H9 (cell line): ENCODE measurements at regions not wholly inside any gene's neighbourhood (a gene's known extent, or its start where the extent isn't known, plus 50 kb on each side); places are given as distances from the start of the nearest gene placed in this dataset.
"Not testable (repeated sequence)": the region's sequence is repeated elsewhere in the genome, so short reads cannot be mapped to it uniquely, and the experiment has no call there.

ENCODE experiments used
- DNase-seq: peaks from one replicate; pipeline ENCODE4 v3.0.0-alpha.2; 2017
- H2AFZ ChIP-seq: one replicate; pipeline ENCODE4 v1.6.1; 2013; ENCODE audit warnings: mild to moderate bottlenecking, low read length, control low read depth, moderate library complexity
- H2AK5ac ChIP-seq: 2 replicates; pipeline ENCODE4 v1.6.1; 2013; ENCODE audit warnings: low read length, control low read depth, mixed read lengths; ENCODE audit not compliant: insufficient read length
- H2BK120ac ChIP-seq: one replicate; pipeline ENCODE4 v1.6.1; 2013; ENCODE audit warnings: low read depth, mild to moderate bottlenecking, low read length, control low read depth, inconsistent platforms; ENCODE audit not compliant: poor library complexity, severe bottlenecking
- H2BK12ac ChIP-seq: 2 replicates; pipeline ENCODE4 v1.6.1; 2013; ENCODE audit warnings: low read length, control low read depth, mixed read lengths, low read depth; ENCODE audit not compliant: insufficient read length
- H2BK15ac ChIP-seq: 2 replicates; pipeline ENCODE4 v1.6.1; 2013; ENCODE audit warnings: low read depth, low read length, control low read depth
- H2BK20ac ChIP-seq: one replicate; pipeline ENCODE4 v1.6.1; 2013; ENCODE audit warnings: low read depth, mild to moderate bottlenecking, low read length, control low read depth, inconsistent platforms; ENCODE audit not compliant: poor library complexity, severe bottlenecking
- H2BK5ac ChIP-seq: 2 replicates; pipeline ENCODE4 v1.6.1; 2013; ENCODE audit warnings: low read length, control low read depth, mixed read lengths; ENCODE audit not compliant: insufficient read length
- H3K14ac ChIP-seq: 2 replicates; pipeline ENCODE4 v1.6.1; 2013; ENCODE audit warnings: low read length, control low read depth; ENCODE audit not compliant: insufficient read depth
- H3K18ac ChIP-seq: 2 replicates; pipeline ENCODE4 v1.6.1; 2013; ENCODE audit warnings: low read depth, mild to moderate bottlenecking, mixed read lengths, low read length, control low read depth; ENCODE audit not compliant: insufficient read length
- H3K23ac ChIP-seq: 2 replicates; pipeline ENCODE4 v1.6.1; 2013; ENCODE audit warnings: low read length, control low read depth, mixed read lengths, low read depth; ENCODE audit not compliant: insufficient read length
- H3K23me2 ChIP-seq: 2 replicates; pipeline ENCODE4 v1.6.1; 2013; ENCODE audit warnings: low read depth, mild to moderate bottlenecking, mixed read lengths, low read length, control low read depth; ENCODE audit not compliant: insufficient read length, poor library complexity, severe bottlenecking
- H3K27ac ChIP-seq: 2 replicates; pipeline ENCODE4 v1.5.1; 2013; ENCODE audit warnings: low read length, control low read depth, mixed read lengths, low read depth; ENCODE audit not compliant: insufficient read length
- H3K27me3 ChIP-seq: 2 replicates; pipeline ENCODE4 v1.6.1; 2013; ENCODE audit warnings: low read length, control low read depth, inconsistent platforms; ENCODE audit not compliant: insufficient read depth
- H3K4ac ChIP-seq: 2 replicates; pipeline ENCODE4 v1.6.1; 2013; ENCODE audit warnings: low read depth, mild to moderate bottlenecking, control low read depth, inconsistent platforms, low read length, moderate library complexity
- H3K4me1 ChIP-seq: 2 replicates; pipeline ENCODE4 v1.6.1; 2013; ENCODE audit warnings: low read length, control low read depth, inconsistent platforms; ENCODE audit not compliant: insufficient read depth
- H3K4me2 ChIP-seq: 2 replicates; pipeline ENCODE4 v1.6.1; 2013; ENCODE audit warnings: low read length, control low read depth, mixed read lengths; ENCODE audit not compliant: insufficient read length, insufficient read depth
- H3K56ac ChIP-seq: 2 replicates; pipeline ENCODE4 v1.6.1; 2013; ENCODE audit warnings: low read depth, mild to moderate bottlenecking, mixed read lengths, low read length, control low read depth; ENCODE audit not compliant: insufficient read length
- H3K79me1 ChIP-seq: 2 replicates; pipeline ENCODE4 v1.6.1; 2013; ENCODE audit warnings: low read depth, mild to moderate bottlenecking, moderate library complexity, low read length, control low read depth, inconsistent platforms; ENCODE audit not compliant: insufficient read depth, poor library complexity, severe bottlenecking
- H3K79me2 ChIP-seq: 2 replicates; pipeline ENCODE4 v1.6.1; 2013; ENCODE audit warnings: low read length, control low read depth, inconsistent platforms; ENCODE audit not compliant: insufficient read depth
- H3K9ac ChIP-seq: 2 replicates; pipeline ENCODE4 v1.6.1; 2013; ENCODE audit warnings: low read length, control low read depth, mixed read lengths; ENCODE audit not compliant: insufficient read length; ENCODE audit errors: extremely low read depth
- H3K9me3 ChIP-seq: one replicate; pipeline ENCODE4 v1.6.1; 2013; ENCODE audit warnings: low read depth, low read length, inconsistent platforms; ENCODE audit not compliant: control insufficient read depth
- H3T11ph ChIP-seq: one replicate; pipeline ENCODE4 v1.6.1; 2013; ENCODE audit warnings: mild to moderate bottlenecking, low read length, control low read depth, inconsistent platforms
- H4K20me1 ChIP-seq: one replicate; pipeline ENCODE4 v1.6.1; 2013; ENCODE audit not compliant: control insufficient read depth, insufficient read length, insufficient read depth
- H4K5ac ChIP-seq: 2 replicates; pipeline ENCODE4 v1.6.1; 2013; ENCODE audit warnings: low read depth, mild to moderate bottlenecking, mixed read lengths, low read length, control low read depth; ENCODE audit not compliant: insufficient read length
- H4K8ac ChIP-seq: replicated peaks from 2 replicates; pipeline ENCODE4 v1.6.1; 2013; ENCODE audit warnings: low read length, control low read depth, mixed read lengths, low read depth; ENCODE audit not compliant: insufficient read length
- H4K91ac ChIP-seq: 2 replicates; pipeline ENCODE4 v1.6.1; 2013; ENCODE audit warnings: low read depth, mild to moderate bottlenecking, moderate library complexity, mixed read lengths, low read length, control low read depth; ENCODE audit not compliant: insufficient read length
- H3K27ac Mint-ChIP-seq, 3 experiments: 2 replicates in 2 of 3; 3 replicates in 1 of 3; pipeline ENCODE4 v1.8.0; 2020 to 2021; ENCODE audit warnings: mixed read lengths in 3 of 3, mild to moderate bottlenecking in 1 of 3, moderate library complexity in 1 of 3
- H3K27me3 Mint-ChIP-seq: 2 replicates; pipeline ENCODE4 v1.8.0; 2021; ENCODE audit warnings: low read depth, mild to moderate bottlenecking, moderate library complexity, mixed read lengths
- H3K36me3 Mint-ChIP-seq, 3 experiments: 2 replicates in 2 of 3; 3 replicates in 1 of 3; pipeline ENCODE4 v1.8.0; 2020 to 2021; ENCODE audit warnings: low read depth in 3 of 3, mixed read lengths in 3 of 3; ENCODE audit not compliant: insufficient read depth in 1 of 3
- H3K4me1 Mint-ChIP-seq, 2 experiments: 2 replicates each; pipeline ENCODE4 v1.8.0; 2020; ENCODE audit warnings: mixed read lengths in 2 of 2
- H3K4me3 Mint-ChIP-seq, 2 experiments: 2 replicates in 1 of 2; 3 replicates in 1 of 2; pipeline ENCODE4 v1.8.0; 2020 to 2021; ENCODE audit warnings: mild to moderate bottlenecking in 2 of 2, mixed read lengths in 2 of 2, moderate library complexity in 1 of 2
- H3K9me3 Mint-ChIP-seq, 2 experiments: 2 replicates in 1 of 2; 3 replicates in 1 of 2; pipeline ENCODE4 v1.8.0; 2020; ENCODE audit warnings: mild to moderate bottlenecking in 2 of 2, mixed read lengths in 2 of 2, moderate library complexity in 1 of 2
- CTCF ChIP-seq: fragments of 200-600 bp; sonication (generic); conservative IDR thresholded peaks from 3 replicates; pipeline ENCODE4 v1.8.0; 2021; ENCODE audit warnings: antibody characterized with exemption, mild to moderate bottlenecking
- WGBS: extraction: QIAGEN DNeasy Blood & Tissue Kit; methylation state at CpG from one replicate; pipeline ENCODE4 v1.1.7; 2013; ENCODE audit warnings: missing lambda C conversion rate, low lambda C conversion rate, mixed read lengths; ENCODE audit not compliant: insufficient read length; ENCODE audit errors: extremely low coverage; 5-methylcytosine and 5-hydroxymethylcytosine counted together

GRCh38 chr6:169915769-169916550 is 164.5 kb downstream of the ERMARD start:
- H3K79me1 ChIP-seq = no peaks in the 10 kb centered on the region
- Mint-ChIP-seq H3K4me1 (peaks cover 3 to 5% of the 10 kb centered on the region in 2 experiments), H3K27ac (peak overlapping the region in 1 of 3 experiments; percentile 68; a peak in 2 of 7 replicates), H3K27me3 (peaks cover 1% of the 10 kb centered on the region; the same call in 1 of the 2 replicates), H3K9me3 (peaks cover 3 to 8% of the 10 kb centered on the region in 2 experiments; a peak in 3 of 5 replicates), H3K4me3 (no peak overlapping the region), H3K36me3 (no peaks in the 10 kb centered on the region)
- H3K23ac ChIP-seq = no peak overlapping the region
- no peaks in the 10 kb centered on the region for H3K23me2 ChIP-seq
- H3K4me2 ChIP-seq = no peak overlapping the region
- H3K27me3 ChIP-seq = no peaks in the 10 kb centered on the region
- H3K14ac ChIP-seq = no peak overlapping the region
- no peaks in the 10 kb centered on the region for H4K20me1 ChIP-seq
- H3K18ac ChIP-seq = no peak overlapping the region
- no peak overlapping the region for H2BK15ac ChIP-seq
- H4K91ac ChIP-seq = no peak overlapping the region
- DNase-seq = no peak
- no peak for TF ChIP-seq CTCF
- no peaks in the 10 kb centered on the region for H3K4me1 ChIP-seq
- H3K79me2 ChIP-seq = no peaks in the 10 kb centered on the region
- no CpG with 5 or more reads among the region's 22 CpGs for WGBS
- no peak overlapping the region for H3K4ac ChIP-seq
- H3T11ph ChIP-seq = no peak overlapping the region
- no peaks in the 10 kb centered on the region for H3K9me3 ChIP-seq
- H3K27ac ChIP-seq = no peak overlapping the region
- H3K56ac ChIP-seq = no peak overlapping the region
- no peak overlapping the region for H2BK120ac ChIP-seq
- no peak overlapping the region for H4K5ac ChIP-seq
- H2BK20ac ChIP-seq = no peak overlapping the region
- H2BK5ac ChIP-seq = no peak overlapping the region
- H2BK12ac ChIP-seq = no peak overlapping the region
- H4K8ac ChIP-seq = no peak overlapping the region
- H2AFZ ChIP-seq = no peak overlapping the region
- no peak overlapping the region for H3K9ac ChIP-seq
- no peak overlapping the region for H2AK5ac ChIP-seq

GRCh38 chr6:169913745-169914144 is 162.3 kb downstream of the ERMARD start:
- H2BK5ac ChIP-seq, H4K8ac ChIP-seq, H3K4me3 Mint-ChIP-seq, H3T11ph ChIP-seq, H4K91ac ChIP-seq, H3K9ac ChIP-seq, DNase-seq, H2BK15ac ChIP-seq, H2BK20ac ChIP-seq, H3K4me1 ChIP-seq, H3K27me3 Mint-ChIP-seq, H3K27me3 ChIP-seq, H3K23me2 ChIP-seq, H2AK5ac ChIP-seq, H3K79me2 ChIP-seq, H3K36me3 Mint-ChIP-seq, H2BK12ac ChIP-seq, H3K9me3 ChIP-seq, H4K20me1 ChIP-seq, H2BK120ac ChIP-seq, H3K18ac ChIP-seq, H3K4me1 Mint-ChIP-seq, H3K56ac ChIP-seq, H3K27ac ChIP-seq, H3K27ac Mint-ChIP-seq, H2AFZ ChIP-seq, H3K79me1 ChIP-seq, H3K9me3 Mint-ChIP-seq, H3K4me2 ChIP-seq, H3K14ac ChIP-seq, H4K5ac ChIP-seq, H3K23ac ChIP-seq, H3K4ac ChIP-seq: not testable (repeated sequence)
- WGBS = no CpG with 5 or more reads among the region's 3 CpGs
